Prostate gland (tissue), 2 donors: ENCODE measurements at regions not wholly inside any gene's neighbourhood (a gene's known extent, or its start where the extent isn't known, plus 50 kb on each side); places are given as distances from the start of the nearest gene placed in this dataset.

Experiments used
- CTCF ChIP-seq, 4 experiments: fragments of 200-600 bp in 2 of 4; fragments of 450-650 bp in 2 of 4; sonication (generic) in 2 of 4; IDR thresholded peaks; 1 replicate in 3 of 4; 2 replicates in 1 of 4; pipeline ENCODE4 v1.5.1; 2016 to 2019; ENCODE audit warnings: antibody characterized with exemption in 4 of 4, mild to moderate bottlenecking in 2 of 4, moderate library complexity in 2 of 4
- POLR2A ChIP-seq: fragments of 450-650 bp; IDR thresholded peaks from one replicate; pipeline ENCODE4 v1.6.1; 2016; ENCODE audit warnings: antibody characterized with exemption, mild to moderate bottlenecking

GRCh38 chr14:56461276-56462275, 118.0 kb upstream of the TMEM260 start:
- TF ChIP-seq CTCF (IDR thresholded peaks at IDR 0.05), result no peak
- TF ChIP-seq POLR2A, result no peak
